Neural cell (in vitro differentiated cells): ENCODE measurements at regions not wholly inside any gene's neighbourhood (a gene's known extent, or its start where the extent isn't known, plus 50 kb on each side); places are given as distances from the start of the nearest gene placed in this dataset.

Experiments
- H2AFZ ChIP-seq: fragments of 200-600, 300-800 bp; sonication (generic), shearing (Covaris generic); 2 replicates; pipeline ENCODE4 v1.6.0; 2014; ENCODE audit warnings: low read depth, mild to moderate bottlenecking, antibody characterized with exemption, low read length, moderate library complexity
- H3F3A ChIP-seq: fragments of 200-600 bp; shearing (Covaris generic); 2 replicates; pipeline ENCODE4 v1.6.1; 2016; ENCODE audit warnings: mild to moderate bottlenecking, moderate library complexity, mixed read lengths, antibody characterized with exemption, low read length; ENCODE audit not compliant: insufficient read depth, poor library complexity, severe bottlenecking
- H3K27ac ChIP-seq: fragments of 200-600, 300-800 bp; sonication (generic), shearing (Covaris generic); 2 replicates; pipeline ENCODE4 v1.5.1; 2014; ENCODE audit warnings: mild to moderate bottlenecking, low read length, moderate library complexity
- H3K27me3 ChIP-seq: fragments of 300-800, 200-600 bp; sonication (generic), shearing (Covaris generic); 2 replicates; pipeline ENCODE4 v1.6.0; 2014; ENCODE audit warnings: mild to moderate bottlenecking, low read depth, low read length, moderate library complexity; ENCODE audit not compliant: insufficient read depth
- H3K36me3 ChIP-seq: fragments of 300-800, 200-600 bp; sonication (generic), shearing (Covaris generic); 2 replicates; pipeline ENCODE4 v1.5.1; 2014; ENCODE audit warnings: mild to moderate bottlenecking, antibody characterized with exemption, low read length, moderate library complexity; ENCODE audit not compliant: insufficient read depth
- H3K4me2 ChIP-seq: fragments of 300-800, 200-600 bp; sonication (generic), shearing (Covaris generic); 2 replicates; pipeline ENCODE4 v1.6.0; 2014; ENCODE audit warnings: mild to moderate bottlenecking, low read length
- H3K4me3 ChIP-seq: fragments of 300-800, 200-600 bp; sonication (generic), shearing (Covaris generic); 2 replicates; pipeline ENCODE4 v1.5.1; 2014; ENCODE audit warnings: mild to moderate bottlenecking, low read length, moderate library complexity
- H3K79me2 ChIP-seq: fragments of 200-600 bp; shearing (Covaris generic); replicated peaks from 2 replicates; pipeline ENCODE4 v1.6.0; 2014; ENCODE audit warnings: mild to moderate bottlenecking, low read length, moderate library complexity; ENCODE audit not compliant: insufficient read depth
- H3K9ac ChIP-seq: fragments of 300-800, 200-600 bp; sonication (generic), shearing (Covaris generic); 2 replicates; pipeline ENCODE4 v1.6.1; 2016; ENCODE audit warnings: mild to moderate bottlenecking, low read length, mixed read lengths
- H3K9me2 ChIP-seq: fragments of 200-600 bp; shearing (Covaris generic); 2 replicates; pipeline ENCODE4 v1.6.1; 2016; ENCODE audit warnings: mild to moderate bottlenecking, low read length, mixed read lengths; ENCODE audit not compliant: insufficient read depth
- H3K9me3 ChIP-seq: fragments of 200-600, 300-800 bp; sonication (generic), shearing (Covaris generic); 2 replicates; pipeline ENCODE4 v1.6.1; 2016; ENCODE audit warnings: mild to moderate bottlenecking, mixed run types, low read length, moderate library complexity, mixed read lengths
- H4K20me1 ChIP-seq: fragments of 200-600 bp; shearing (Covaris generic); 2 replicates; pipeline ENCODE4 v1.6.1; 2016; ENCODE audit warnings: mild to moderate bottlenecking, mixed run types; ENCODE audit not compliant: insufficient read depth
- CTCF ChIP-seq: fragments of 450-650 bp; IDR thresholded peaks from 2 replicates; pipeline ENCODE4 v1.5.1; 2014; ENCODE audit warnings: antibody characterized with exemption, mild to moderate bottlenecking, moderate library complexity; ENCODE audit not compliant: poor library complexity, severe bottlenecking
- EP300 ChIP-seq: fragments of 450-650 bp; conservative IDR thresholded peaks from 2 replicates; pipeline ENCODE4 v1.6.1; 2014; ENCODE audit warnings: antibody characterized with exemption, mild to moderate bottlenecking, moderate library complexity; ENCODE audit not compliant: poor library complexity, severe bottlenecking
- EZH2 ChIP-seq: fragments of 200-600, 300-800 bp; shearing (Covaris generic), sonication (generic); IDR thresholded peaks from 2 replicates; pipeline ENCODE4 v1.6.1; 2014; ENCODE audit warnings: antibody characterized with exemption, low read length, borderline replicate concordance, mild to moderate bottlenecking; ENCODE audit not compliant: insufficient read depth, poor library complexity, severe bottlenecking
- MXI1 ChIP-seq: fragments of 450-650 bp; conservative IDR thresholded peaks from 2 replicates; pipeline ENCODE4 v1.6.1; 2014; ENCODE audit warnings: antibody characterized with exemption, mild to moderate bottlenecking; ENCODE audit not compliant: poor library complexity, severe bottlenecking
- POLR2AphosphoS5 ChIP-seq: IDR thresholded peaks from 2 replicates; pipeline ENCODE4 v1.6.1; 2012
- RAD21 ChIP-seq: fragments of 450-650 bp; conservative IDR thresholded peaks from 2 replicates; pipeline ENCODE4 v1.6.1; 2014; ENCODE audit warnings: antibody characterized with exemption, mild to moderate bottlenecking, moderate library complexity
- REST ChIP-seq: IDR thresholded peaks from 2 replicates; pipeline ENCODE4 v1.6.1; 2012; ENCODE audit warnings: borderline replicate concordance
- SMC3 ChIP-seq: fragments of 450-650 bp; conservative IDR thresholded peaks from 2 replicates; pipeline ENCODE4 v1.6.1; 2014; ENCODE audit warnings: antibody characterized with exemption, mild to moderate bottlenecking, moderate library complexity; ENCODE audit not compliant: poor library complexity
- TAF1 ChIP-seq: IDR thresholded peaks from 2 replicates; pipeline ENCODE4 v1.6.1; 2012; ENCODE audit warnings: low read depth

- Histone ChIP-seq H3F3A (no peaks in the 10 kb centered on the region), H3K36me3 (no peaks in the 10 kb centered on the region), H3K27ac (no peak overlapping the region), H3K9ac (no peak overlapping the region), H3K9me3 (no peaks in the 10 kb centered on the region), H3K27me3 (no peaks in the 10 kb centered on the region), H4K20me1 (no peaks in the 10 kb centered on the region), H2AFZ (no peak overlapping the region), H3K9me2 (no peaks in the 10 kb centered on the region), H3K4me2 (no peak overlapping the region), H3K4me3 (no peak overlapping the region), H3K79me2 (no peaks in the 10 kb centered on the region)
- TF ChIP-seq SMC3: no peak
- no peak for TF ChIP-seq TAF1
- no peak for TF ChIP-seq POLR2AphosphoS5
Observed at GRCh38 chr5:77892061-77893010, 116.2 kb upstream of the TBCA start.

- no peaks in the 10 kb centered on the region for H3K36me3 ChIP-seq
- H3K4me2 ChIP-seq: no peak overlapping the region
- H2AFZ ChIP-seq: no peak overlapping the region
- no peak overlapping the region for H3K4me3 ChIP-seq
- no peaks in the 10 kb centered on the region for H3K9me2 ChIP-seq
- H3K79me2 ChIP-seq: no peaks in the 10 kb centered on the region
- no peaks in the 10 kb centered on the region for H3F3A ChIP-seq
- TF ChIP-seq EZH2 (no peak), SMC3 (no peak), RAD21 (no peak), POLR2AphosphoS5 (no peak), EP300 (no peak), MXI1 (no peak), CTCF (no peak), TAF1 (no peak), REST (no peak)
- no peak overlapping the region for H3K9ac ChIP-seq
- H4K20me1 ChIP-seq: no peaks in the 10 kb centered on the region
- no peaks in the 10 kb centered on the region for H3K27me3 ChIP-seq
- no peaks in the 10 kb centered on the region for H3K9me3 ChIP-seq
- H3K27ac ChIP-seq: no peak overlapping the region
Observed at GRCh38 chr5:77885519-77885918, 109.4 kb upstream of the TBCA start.
